ENCODE measurements at regions not wholly inside any gene's neighbourhood (a gene's known extent, or its start where the extent isn't known, plus 50 kb on each side); places are given as distances from the start of the nearest gene placed in this dataset.

- no peak for DNase-seq
These were observed 324.2 kb downstream of the PMP22 start for GRCh38 chr17:14940938-14941265.

GRCh38 chr17:14940108-14940937, 324.8 kb downstream of the PMP22 start:
- no peak for DNase-seq

- DNase-seq, result no peak
These were observed 329.2 kb downstream of the PMP22 start for GRCh38 chr17:14935845-14936485.

GRCh38 chr17:14935139-14935841, 329.8 kb downstream of the PMP22 start:
- peak; percentile 1 for DNase-seq

- no peak for DNase-seq
These were observed 331.4 kb downstream of the PMP22 start for GRCh38 chr17:14933676-14934075.

- peak; percentile 60 for DNase-seq
These were observed 338.5 kb downstream of the PMP22 start for GRCh38 chr17:14926526-14927122.

- no peak for DNase-seq
These were observed 339.1 kb downstream of the PMP22 start for GRCh38 chr17:14926073-14926472.

GRCh38 chr17:14925498-14925897, 339.6 kb downstream of the PMP22 start:
- no peak for DNase-seq

GRCh38 chr17:14923981-14924380, 341.1 kb downstream of the PMP22 start:
- no peak for DNase-seq

- no peak for DNase-seq
These were observed 342.7 kb downstream of the PMP22 start for GRCh38 chr17:14922411-14922810.

- no peak for DNase-seq
These were observed 343.2 kb downstream of the PMP22 start for GRCh38 chr17:14921936-14922335.

- DNase-seq, result no peak
These were observed 345.4 kb downstream of the PMP22 start for GRCh38 chr17:14919631-14920213.

GRCh38 chr17:14919094-14919493, 346.0 kb downstream of the PMP22 start:
- DNase-seq, result no peak

GRCh38 chr17:14918540-14918939, 346.6 kb downstream of the PMP22 start:
- DNase-seq, result no peak

GRCh38 chr17:14910916-14911315, 354.2 kb downstream of the PMP22 start:
- no peak for DNase-seq

- no peak for DNase-seq
These were observed 360.7 kb downstream of the PMP22 start for GRCh38 chr17:14904386-14904785.

GRCh38 chr17:14903854-14904253, 361.3 kb downstream of the PMP22 start:
- no peak for DNase-seq

- no peak for DNase-seq
These were observed 362.3 kb downstream of the PMP22 start for GRCh38 chr17:14902803-14903202.

- DNase-seq, result no peak
These were observed 362.8 kb downstream of the PMP22 start for GRCh38 chr17:14902297-14902696.

- DNase-seq, result no peak
These were observed 363.8 kb downstream of the PMP22 start for GRCh38 chr17:14901376-14901775.

GRCh38 chr17:14886200-14886739, 378.9 kb downstream of the PMP22 start:
- peak; percentile 26 for DNase-seq

- DNase-seq, result no peak
These were observed 383.0 kb downstream of the PMP22 start for GRCh38 chr17:14882131-14882530.

All from NCI-H69 (cell line).